Non-pigmented ciliary epithelial cell (primary cell): ENCODE measurements at regions not wholly inside any gene's neighbourhood (a gene's known extent, or its start where the extent isn't known, plus 50 kb on each side); places are given as distances from the start of the nearest gene placed in this dataset.
"Not testable (repeated sequence)": the region's sequence is repeated elsewhere in the genome, so short reads cannot be mapped to it uniquely, and the experiment has no call there.

Source experiments
- DNase-seq: peaks from one replicate; pipeline ENCODE4 v3.0.0-alpha.2; 2010; ENCODE audit warnings: low read depth

- no peak for DNase-seq
Observed at GRCh38 chrX:37509349-37509748, 62.1 kb upstream of the LANCL3 start.

GRCh38 chrX:37516512-37516911 lies 54.9 kb upstream of the LANCL3 start:
- not testable (repeated sequence) for DNase-seq

GRCh38 chrX:37519261-37519660 lies 52.2 kb upstream of the LANCL3 start:
- not testable (repeated sequence) for DNase-seq

- DNase-seq: peak; percentile 8
Observed at GRCh38 chrX:37520860-37521450, 50.5 kb upstream of the LANCL3 start.
